ENCODE measurements at regions not wholly inside any gene's neighbourhood (a gene's known extent, or its start where the extent isn't known, plus 50 kb on each side); places are given as distances from the start of the nearest gene placed in this dataset.
"Not testable (repeated sequence)": the region's sequence is repeated elsewhere in the genome, so short reads cannot be mapped to it uniquely, and the experiment has no call there.

DNA sequence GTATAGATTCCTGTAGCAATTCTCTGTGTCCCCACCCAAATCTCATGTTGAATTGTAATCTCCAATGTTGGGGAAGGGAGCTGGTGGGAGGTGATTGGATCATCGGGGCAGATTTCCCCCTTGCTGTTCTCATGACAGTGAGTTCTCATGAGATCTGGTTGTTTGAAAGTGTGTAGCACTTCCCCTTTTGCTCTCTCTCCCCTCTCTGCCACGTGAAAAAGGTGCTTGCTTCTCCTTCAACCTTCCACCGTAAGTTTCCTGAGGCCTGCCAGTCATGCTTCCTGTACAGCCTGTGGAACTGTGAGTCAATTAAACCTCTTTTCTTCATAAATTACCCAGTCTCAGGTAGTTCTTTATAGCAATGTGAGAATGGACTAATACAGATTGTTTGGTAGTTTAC is 175.3 kb upstream of the ACO1 start:
- not testable (repeated sequence) for DNase-seq

DNA sequence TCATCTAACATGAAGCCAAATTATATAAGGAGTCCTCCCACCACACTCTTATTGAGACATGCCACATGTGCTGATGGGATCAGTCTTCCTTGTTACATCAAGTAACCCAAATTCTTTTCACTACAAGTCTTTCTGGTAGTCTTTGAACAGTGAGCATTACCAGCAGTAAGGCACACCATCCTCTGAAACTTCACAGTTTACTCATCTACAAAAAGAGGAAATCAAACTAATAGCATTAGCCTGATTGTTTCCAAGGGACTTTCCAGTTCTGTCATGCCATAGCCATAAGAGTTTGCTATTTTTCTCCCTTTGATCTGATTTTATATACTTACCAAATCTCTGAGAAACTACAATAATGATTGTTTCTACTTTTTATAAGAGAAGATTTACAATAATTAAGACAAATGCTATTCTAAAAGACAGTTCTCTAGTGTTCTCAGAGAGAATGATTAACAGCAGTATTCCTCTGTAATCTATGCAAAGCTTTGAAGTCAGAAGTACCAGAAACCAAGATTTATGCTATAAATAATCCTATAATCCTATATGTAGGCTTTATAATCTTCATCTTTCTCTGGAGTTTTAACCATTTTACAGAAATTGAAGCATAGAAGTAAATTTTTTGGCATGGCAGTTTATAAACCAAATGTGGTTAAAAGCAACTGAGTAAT is 166.2 kb upstream of the ACO1 start:
- no peak for DNase-seq

DNA sequence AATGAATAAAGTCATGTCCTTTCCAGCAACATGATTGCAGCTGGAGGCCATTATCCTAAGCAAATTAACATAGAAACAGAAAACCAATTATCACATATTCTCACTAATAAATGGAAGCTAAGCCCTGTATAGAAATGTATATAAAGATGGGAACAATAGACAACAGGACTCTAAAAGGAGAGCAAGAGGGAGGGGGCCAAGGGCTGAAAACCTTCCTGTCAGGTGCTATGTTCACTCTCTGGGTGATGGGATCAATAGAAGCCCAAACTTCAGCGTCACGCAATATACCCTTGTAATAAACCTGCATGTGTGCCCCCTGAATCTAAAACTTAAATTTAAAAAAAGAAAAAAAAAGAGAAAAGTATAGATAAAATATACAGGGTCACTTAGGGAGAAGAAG is 163.7 kb upstream of the ACO1 start:
- no peak for DNase-seq

DNA sequence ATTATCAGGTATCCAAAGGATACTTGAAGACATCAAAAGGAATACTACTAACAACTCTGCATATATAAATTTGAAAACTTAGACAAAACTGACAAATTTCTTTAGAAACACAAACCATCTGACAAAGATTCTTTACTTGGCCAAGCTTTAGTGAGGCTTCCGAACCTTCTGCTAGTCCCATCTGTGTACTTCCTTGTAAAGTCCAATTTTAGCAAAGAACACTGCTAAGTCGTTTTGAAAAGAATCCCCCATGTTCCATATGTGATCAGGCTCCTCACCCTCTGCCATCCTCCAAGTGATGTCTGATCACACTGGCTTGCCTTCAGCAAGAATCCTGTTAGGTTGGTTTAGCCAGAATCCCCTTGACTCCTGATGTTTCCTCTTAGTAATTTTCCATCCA is 150.0 kb upstream of the ACO1 start:
- no peak for DNase-seq

DNA sequence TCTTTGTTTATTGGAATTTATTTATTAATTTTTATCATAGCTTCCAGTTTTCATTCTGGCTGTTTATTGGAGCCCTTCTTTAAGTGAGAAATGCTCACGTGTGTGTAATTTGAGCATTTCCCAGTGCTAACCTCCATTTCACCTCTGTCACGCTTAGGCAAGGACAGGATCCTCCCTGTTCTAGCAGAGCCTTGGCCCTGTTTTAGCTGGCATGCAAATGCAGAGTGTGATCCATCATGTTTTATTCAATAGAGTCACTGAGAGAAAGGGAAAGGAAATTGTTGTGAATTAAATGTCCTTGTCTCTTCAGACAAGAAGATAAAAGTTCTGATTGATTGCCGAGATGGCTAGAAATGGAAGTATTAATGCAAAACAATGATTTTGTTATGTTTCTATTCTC is 137.3 kb upstream of the ACO1 start:
- DNase-seq: no peak

DNA sequence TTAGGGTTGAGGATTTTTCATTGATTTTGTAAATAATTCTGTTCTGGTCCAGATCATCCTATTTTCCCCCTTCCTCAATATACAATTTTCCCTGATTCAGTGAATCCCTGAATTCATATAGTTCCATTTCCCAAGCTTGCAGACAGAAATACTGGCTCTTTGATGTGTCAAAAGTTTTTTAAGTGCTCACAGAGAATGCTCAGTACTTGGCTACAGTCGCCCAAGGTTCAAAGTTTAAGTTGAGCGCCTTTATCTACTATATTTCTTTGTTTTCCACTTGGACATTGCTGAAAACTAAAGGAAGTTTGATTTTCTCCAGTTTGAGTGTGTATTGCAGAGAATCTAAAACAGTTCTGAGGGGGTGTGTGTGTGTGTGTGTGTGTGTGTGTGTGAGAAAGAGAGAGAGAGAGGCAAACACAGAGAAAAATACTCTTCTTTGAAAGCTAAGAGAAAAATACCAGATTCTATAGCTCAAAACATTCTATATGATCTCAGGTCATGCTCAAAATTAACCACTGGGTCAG is 136.2 kb upstream of the ACO1 start:
- no peak for DNase-seq

DNA sequence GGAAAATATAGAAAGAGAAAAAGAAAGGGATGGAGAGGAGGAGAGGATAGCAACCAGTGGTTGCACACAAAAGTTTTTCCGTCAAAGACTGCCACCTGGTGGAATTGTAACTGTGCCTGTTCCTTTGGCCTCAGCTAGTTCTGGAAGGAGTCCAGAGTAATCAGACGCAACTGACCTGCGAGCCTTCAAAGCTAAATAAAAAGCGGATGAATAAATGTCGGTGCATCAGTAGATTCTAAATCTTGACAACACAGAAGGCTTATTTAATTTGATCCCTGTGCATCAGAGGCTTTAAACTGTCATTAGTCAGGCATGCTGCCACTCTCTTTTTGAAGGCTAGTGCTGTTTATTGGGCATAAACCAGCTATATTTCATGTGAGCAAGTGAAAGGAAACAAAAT is 132.9 kb upstream of the ACO1 start:
- DNase-seq: peak; percentile 79

DNA sequence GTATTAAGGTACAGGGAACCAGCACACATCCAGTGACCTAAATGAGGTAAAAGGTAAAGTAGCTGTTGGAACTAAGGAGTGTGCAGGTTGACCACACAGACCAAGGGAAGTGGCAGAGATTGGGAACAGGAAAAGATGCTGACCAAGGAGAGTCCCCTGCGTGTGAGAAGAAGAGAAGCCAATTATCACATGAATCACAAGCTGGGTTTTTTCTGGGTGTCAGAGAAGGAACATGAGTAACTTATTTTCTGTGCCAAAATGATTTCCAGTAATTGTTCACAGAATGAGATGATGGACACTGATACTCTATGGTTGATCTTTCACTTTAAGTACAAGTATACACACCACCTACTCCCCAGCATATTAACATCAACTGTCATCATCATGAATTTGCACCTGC is 130.7 kb upstream of the ACO1 start:
- DNase-seq: no peak

DNA sequence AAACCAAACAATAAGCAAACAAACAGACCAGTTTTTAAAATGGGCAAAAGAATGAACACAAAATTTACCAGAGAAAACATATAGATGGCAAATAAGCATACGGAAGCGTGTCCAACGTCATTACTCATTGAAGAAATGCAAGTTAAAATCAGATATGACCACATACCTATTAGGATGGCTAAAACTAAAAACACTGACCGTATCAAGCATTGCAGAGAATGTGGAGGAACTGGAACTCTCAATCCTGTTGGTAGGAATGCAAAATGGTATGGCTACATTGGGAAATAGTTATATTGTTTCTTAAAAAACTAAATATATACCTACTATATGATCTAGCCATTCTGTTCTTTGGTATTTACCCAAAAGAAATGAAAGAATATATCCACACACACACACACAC is 129.4 kb upstream of the ACO1 start:
- no peak for DNase-seq

DNA sequence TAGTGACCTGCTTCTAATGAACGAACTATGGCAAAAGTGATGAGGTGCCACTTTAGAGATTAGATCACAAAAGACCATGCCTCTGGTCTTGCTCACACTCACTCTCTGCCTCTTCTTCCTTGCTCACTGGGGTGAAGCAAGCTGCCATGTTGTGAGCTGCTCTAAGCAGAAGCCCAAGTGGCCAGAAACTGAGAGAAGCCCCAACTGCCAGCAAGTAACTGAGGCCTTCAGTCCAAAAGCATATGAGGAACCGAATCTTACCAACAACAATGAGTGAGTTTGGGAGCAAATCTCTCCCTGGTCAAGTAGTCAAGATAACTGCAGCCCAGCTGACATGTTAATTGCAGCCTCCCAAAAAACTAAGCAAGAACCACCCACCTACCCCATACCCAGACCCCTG is 126.0 kb upstream of the ACO1 start:
- DNase-seq: no peak

DNA sequence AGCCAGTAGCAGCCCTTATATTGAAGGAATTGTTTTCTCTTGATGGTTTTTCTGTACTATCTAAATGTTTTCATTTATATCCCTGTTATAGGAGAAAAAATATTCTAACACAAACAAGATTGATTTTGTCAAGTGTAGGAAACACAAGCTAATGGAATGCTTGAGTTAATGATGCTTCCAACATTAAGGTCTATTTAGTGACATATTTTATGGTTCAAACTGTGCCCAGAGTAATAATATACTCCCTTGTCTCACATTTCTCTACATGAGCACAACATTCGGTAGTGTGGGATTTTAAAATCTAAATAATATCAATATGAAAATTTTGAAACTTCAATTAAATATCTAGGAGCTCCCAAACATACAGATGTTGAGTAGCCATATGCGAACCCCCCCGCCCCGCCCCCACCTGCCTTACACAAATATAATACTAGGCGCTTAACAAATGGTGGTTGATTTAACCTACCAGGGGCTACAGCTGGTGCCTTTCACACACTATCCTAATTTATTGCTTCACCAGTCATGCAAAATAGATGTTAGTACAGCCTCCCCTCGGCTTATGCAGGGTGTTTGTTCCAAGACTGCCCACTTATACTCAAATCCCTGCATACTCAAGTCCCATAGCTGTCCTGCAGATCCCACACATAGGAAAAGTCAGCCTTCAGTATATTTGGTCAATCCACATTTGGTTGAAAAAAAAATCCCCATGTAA is 124.1 kb upstream of the ACO1 start:
- peak; percentile 38 for DNase-seq

DNA sequence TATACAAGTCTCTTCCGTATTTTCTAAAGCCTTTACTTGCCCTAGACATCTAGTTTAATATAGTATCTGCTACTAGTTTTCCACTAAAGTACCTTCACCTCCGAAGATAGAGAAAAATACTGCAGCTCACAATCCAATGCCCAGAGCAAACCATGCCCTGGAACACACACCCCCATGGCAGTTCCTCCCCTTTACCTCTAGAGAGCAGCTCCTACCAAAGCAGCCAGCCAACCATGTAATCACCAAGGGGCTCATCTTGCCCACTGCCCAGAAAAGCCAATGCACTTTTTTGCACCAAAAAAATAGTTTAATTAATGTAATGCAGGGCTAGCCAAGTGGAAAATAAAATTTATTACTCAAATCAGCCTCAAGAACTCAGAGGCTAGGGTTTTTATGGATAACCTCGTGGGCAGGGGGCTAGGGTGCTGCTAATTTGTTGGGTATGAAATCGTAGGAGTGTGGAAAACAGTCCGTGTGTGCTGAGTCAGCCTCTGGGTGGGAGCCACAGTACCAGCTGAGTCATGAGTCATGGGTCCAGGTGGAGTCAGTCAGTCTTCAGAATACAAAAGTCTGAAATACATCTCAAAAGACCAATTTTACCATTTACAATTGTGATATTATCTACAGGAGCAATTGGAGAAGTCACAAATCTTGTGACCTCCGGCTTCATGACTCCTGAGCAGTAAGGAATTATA is 120.1 kb upstream of the ACO1 start:
- DNase-seq: peak; percentile 24

DNA sequence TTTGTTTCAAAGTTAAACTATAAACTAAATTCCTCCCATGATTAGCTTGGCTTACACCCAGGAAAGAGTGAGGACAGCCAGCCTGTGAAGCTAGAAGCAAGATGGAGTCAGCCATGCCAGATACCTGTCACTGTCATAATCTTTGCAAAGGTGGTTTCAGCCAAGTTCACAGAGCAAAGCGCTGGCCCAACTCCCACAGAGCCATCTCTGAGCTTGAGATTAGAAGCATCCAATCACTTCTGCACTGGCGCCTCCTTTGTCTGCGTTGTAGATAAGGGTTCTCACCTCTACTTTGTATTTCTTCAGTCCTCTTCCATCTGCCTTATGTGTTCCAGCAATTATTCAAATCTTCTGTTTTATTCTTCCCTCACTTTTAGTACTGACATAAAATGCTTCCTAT is 119.4 kb upstream of the ACO1 start:
- no peak for DNase-seq

DNA sequence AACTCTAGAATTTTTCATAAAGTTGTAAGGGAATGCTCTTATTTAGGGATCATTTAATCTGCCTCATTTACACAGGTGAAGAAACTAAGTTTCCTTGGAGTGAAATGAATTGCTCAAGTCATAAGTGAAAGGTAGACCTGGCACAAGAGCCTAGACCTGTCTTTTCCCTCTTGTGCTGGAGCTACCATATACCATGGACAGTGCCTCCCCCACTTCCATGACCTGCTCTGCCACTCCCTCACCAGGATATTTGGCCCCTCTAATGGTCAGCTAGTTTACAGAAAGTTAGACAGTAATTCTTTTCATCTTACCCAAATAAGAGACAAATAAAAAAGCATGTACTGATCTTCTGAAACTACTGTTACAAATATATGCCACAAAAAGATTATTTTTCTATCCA is 105.5 kb upstream of the ACO1 start:
- no peak for DNase-seq

DNA sequence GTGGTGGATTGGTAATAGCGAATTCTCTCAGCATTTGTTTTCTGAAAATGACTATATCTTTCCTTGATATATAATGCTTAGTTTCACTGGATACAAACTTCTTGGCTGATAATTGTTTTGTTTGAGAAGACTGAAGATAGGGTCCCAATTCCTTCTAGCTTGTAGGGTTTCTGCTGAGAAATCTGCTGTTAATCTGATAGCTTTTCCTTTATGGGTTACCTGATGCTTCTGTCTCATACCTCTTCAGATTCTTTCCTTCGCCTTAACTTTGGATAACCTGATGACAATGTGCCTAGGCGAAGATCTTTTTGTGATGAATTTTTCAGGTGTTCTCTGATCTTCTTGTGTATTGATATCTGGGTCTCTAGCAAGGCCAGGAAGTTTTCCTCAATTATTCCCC is 94.7 kb upstream of the ACO1 start:
- no peak for DNase-seq

DNA sequence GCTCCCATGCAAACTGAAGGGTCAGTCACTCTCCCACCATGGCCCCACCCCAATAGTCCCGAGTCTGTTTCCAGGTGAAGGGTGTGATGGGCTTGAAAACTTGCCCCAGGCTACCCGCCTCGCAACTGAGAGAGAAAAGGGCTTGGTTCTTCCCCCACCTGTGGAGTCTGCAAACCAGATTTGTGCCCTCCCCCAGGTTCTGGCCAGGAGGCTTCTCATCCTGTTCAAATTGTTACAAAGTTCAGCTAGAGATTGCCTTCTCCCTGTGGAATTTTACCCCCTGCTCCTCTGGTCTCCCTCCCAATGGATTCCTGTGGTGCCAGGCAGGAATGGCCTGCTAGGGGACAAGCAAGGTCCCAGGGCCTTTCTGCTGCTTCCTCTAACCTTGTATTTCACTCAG is 93.1 kb upstream of the ACO1 start:
- no peak for DNase-seq

DNA sequence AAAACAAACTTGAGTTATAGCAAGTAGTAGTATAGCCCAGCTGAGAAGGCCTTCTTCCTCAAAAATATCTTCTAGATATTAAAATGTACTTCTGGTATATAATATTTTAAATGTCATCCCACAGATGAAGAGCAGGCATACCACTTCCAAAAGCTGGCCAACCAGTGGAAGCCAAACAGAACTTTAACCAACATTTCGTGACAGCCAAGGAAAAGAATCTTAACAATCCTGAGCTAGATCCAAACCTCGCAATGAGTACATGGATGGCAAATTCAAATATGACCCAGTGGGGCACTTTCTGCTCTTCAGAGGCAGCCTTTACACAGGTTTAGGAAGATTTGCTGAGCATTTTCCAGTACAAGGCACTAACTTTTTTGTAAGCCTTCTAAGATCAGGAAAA is 91.8 kb upstream of the ACO1 start:
- no peak for DNase-seq

DNA sequence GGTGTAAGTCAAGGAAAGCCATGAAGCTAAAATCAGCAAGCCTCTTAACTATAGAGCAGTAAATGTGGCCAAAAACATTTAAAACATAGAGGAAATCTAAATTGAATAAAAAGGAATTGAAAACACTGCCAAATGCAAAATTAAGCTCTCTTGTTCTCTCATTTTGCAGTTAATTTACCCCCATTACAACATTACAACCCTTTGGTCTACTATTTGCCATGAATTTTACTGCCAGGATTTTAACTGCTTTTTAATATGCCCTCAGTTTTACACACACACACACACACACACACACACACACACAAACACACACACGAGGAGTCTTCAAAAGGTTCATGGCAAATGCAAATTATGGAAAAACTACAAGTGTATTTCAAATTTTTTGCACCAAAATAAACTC is 91.4 kb upstream of the ACO1 start:
- no peak for DNase-seq

DNA sequence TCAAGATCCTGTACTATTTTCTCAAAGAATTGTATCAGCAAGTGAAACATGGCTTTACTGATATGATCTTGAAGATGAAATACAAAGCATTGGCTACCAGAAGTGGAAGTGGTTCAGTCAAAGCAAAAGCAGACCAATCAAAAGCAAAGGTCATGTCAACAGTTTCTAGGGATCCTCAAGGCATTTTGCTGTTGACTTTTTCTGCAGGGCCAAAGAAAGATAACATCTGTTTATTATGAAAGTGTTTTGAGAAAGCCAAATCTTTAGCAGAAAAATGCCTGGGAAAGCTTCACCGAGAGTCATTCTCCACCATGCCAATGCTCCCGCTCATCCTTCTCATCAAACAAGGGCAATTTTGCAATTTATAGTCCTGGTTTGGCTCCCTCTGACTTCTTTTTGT is 90.3 kb upstream of the ACO1 start:
- DNase-seq: no peak

DNA sequence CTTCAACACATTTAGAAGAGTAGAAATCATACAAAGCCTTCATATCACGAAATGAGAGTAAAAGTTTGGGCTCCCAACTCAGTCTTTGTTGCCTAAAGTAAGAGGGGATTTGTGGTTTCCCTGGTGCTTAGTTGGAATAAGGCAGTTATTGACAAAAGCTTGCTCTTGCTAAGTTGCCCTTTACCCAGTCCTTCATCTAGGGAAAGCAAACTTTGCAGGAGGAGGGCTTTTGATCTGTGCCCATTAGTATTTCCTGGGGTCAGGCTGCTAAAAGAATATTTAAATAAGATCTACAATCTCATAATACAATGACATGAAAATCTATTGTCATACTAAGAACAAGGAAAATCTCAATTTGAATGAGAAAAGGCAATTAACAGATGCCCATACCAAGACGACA is 84.1 kb upstream of the ACO1 start:
- DNase-seq: no peak

DNA sequence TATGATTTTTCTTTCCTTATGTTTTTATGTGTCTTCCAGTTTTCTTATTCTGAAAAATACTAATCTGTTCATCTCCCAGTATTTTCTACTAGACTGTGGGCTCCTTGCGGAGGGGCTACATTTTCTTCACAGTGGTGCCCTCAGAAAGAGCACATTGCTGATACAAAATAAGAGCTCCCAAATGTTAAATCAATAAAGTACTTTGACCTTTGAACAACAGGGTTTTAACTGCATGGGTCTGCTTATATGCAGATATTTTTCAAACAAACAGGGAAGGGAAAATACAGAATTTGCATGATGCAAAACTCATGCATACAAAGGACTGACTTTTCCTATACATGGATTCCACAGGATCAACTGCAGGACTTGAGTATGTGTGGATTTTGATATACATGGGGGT is 79.9 kb upstream of the ACO1 start:
- DNase-seq: no peak

DNA sequence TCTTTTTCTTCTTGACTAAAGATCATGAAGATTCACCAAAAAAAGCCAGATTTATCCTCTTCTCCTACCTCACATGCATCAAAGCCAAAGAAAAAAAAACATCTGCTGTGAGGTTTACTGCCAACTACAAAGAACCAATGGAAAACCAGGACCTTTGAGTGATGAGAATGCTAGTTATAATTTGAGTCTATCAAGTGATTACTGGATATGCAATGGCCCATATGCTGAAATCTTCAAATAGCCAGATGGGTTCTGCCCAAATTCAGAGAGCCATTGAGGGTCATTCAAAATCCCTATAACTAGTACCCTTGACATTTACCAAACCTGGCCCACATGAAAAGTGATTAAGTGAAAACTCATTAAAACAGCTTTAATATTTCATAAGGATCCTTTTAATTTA is 78.4 kb upstream of the ACO1 start:
- DNase-seq: no peak

DNA sequence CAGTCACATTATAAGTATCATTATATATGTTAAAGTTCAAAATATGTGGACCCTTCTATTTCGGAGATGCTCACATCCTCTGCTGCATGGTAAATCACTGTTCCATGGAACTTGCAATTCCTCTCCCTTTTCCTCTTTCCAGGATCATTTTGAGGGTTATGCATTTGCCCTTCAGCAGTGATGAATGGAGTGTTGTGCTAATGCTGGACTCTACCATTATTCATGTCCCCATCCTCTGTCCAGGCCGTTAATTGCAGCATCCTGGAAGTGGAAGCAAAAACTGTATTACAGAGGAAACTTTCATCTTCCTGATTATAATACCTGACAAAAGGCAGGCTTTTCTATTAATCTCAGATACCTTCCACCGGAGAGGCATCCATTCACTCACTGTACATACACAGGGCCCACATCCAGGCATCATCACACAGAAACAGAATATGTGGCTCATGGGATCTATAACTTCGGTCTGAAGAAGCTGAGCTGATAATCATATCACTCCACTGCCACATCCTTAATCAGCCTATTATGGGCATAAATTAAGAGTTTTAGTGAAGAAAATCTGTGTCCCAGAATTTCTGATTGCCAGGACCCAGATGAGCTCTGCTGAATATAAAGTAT is 65.0 kb upstream of the ACO1 start:
- DNase-seq: no peak

DNA sequence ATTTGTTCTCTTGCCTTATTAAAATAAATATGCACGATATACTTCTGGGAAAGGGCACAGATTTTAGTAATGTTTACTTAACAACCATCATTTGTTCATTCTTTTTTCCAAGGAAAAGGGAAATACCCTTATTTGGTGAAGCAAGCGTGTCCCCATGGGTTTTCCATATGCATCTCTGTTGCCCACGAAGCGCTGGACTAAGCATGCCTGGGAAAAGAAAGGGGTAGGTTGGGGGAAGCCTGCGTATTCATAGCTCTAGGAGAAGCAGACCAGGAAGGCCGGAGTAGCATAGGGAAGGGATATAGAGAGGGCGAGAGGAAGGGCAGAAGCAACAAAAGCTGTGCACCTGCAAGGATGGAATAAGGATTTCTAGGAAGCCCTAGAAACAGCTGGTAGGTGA is 61.8 kb upstream of the ACO1 start:
- DNase-seq: no peak

Measured in NCI-H82 (cell line).